ENCODE measurements at regions not wholly inside any gene's neighbourhood (a gene's known extent, or its start where the extent isn't known, plus 50 kb on each side); places are given as distances from the start of the nearest gene placed in this dataset.

- no peak overlapping the region for H3K27ac ChIP-seq
- TF ChIP-seq ZFX (IDR thresholded peaks at IDR 0.05) (no peak), CTCF (conservative IDR thresholded peaks at IDR 0.05) (no peak)
Observed at GRCh38 chr6:6771964-6772363, 183.4 kb downstream of the LY86 start.

GRCh38 chr6:6772751-6773150, 184.2 kb downstream of the LY86 start:
- no peak overlapping the region for H3K27ac ChIP-seq
- TF ChIP-seq CTCF (conservative IDR thresholded peaks at IDR 0.05) = no peak
- no peak for TF ChIP-seq ZFX (IDR thresholded peaks at IDR 0.05)

GRCh38 chr6:6775074-6775473, 186.6 kb downstream of the LY86 start:
- no peak overlapping the region for H3K27ac ChIP-seq
- TF ChIP-seq ZFX (IDR thresholded peaks at IDR 0.05) (no peak), CTCF (conservative IDR thresholded peaks at IDR 0.05) (no peak)

- no peak for TF ChIP-seq CTCF (conservative IDR thresholded peaks at IDR 0.05)
- TF ChIP-seq ZFX (IDR thresholded peaks at IDR 0.05) = no peak
- H3K27ac ChIP-seq = no peak overlapping the region
Observed at GRCh38 chr6:6780231-6780630, 191.7 kb downstream of the LY86 start.

- no peak for TF ChIP-seq CTCF (conservative IDR thresholded peaks at IDR 0.05)
- TF ChIP-seq ZFX (IDR thresholded peaks at IDR 0.05) = no peak
- no peak overlapping the region for H3K27ac ChIP-seq
Observed at GRCh38 chr6:6781172-6781872, 192.8 kb downstream of the LY86 start.

- TF ChIP-seq ZFX (IDR thresholded peaks at IDR 0.05) = no peak
- no peak for TF ChIP-seq CTCF (conservative IDR thresholded peaks at IDR 0.05)
- no peak overlapping the region for H3K27ac ChIP-seq
Observed at GRCh38 chr6:6781873-6782227, 193.3 kb downstream of the LY86 start.

GRCh38 chr6:6783721-6784120, 195.2 kb downstream of the LY86 start:
- TF ChIP-seq CTCF (conservative IDR thresholded peaks at IDR 0.05) (no peak), ZFX (IDR thresholded peaks at IDR 0.05) (no peak)
- no peak overlapping the region for H3K27ac ChIP-seq
